HG02610 (cell line): ENCODE measurements at regions not wholly inside any gene's neighbourhood (a gene's known extent, or its start where the extent isn't known, plus 50 kb on each side); places are given as distances from the start of the nearest gene placed in this dataset.

Experiments used
- ATAC-seq: cut with Tn5 transposase; IDR thresholded peaks from one replicate; pipeline ENCODE4 v1.9.1; 2021; ENCODE audit warnings: mild to moderate bottlenecking, moderate library complexity; ENCODE audit not compliant: unreplicated experiment

DNA sequence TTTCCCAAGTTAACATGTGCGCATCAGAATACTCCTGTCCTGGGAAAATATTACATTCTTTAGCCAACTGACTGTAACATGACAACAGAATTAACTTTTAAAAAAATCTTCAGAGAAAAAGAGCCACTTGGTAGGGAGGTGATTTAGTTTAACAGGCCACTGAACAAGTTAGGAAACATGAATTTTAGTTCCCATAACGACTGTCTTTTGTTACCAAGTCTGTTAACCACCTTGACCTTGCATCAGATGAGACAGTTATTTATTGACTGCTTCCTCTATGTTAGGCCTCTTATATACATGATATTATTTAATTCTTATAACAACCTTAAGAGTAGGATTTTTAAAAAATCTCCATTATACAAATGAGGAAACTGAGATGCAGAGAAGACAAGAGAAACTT, 268.6 kb downstream of the NDFIP2 start:
- no peak for ATAC-seq

DNA sequence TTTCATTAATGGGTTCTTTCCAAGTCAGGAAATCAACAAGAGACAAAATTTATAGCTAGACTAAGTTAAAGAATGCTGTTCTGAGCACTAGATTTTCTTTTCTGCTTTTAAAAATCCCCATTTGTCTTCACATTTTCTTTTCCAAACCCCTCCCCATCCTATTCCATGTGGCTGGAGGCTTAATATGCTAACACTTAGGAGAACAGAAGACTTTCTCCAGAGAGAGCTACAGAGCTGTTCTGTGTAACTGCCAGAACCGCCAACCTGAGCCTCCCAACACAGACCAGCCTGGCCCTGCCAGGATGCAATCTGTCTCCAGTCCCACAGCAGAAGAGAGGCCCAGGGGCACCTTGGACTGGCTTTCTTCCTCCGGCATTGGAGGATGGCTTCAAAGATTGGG, 264.1 kb downstream of the NDFIP2 start:
- no peak for ATAC-seq

DNA sequence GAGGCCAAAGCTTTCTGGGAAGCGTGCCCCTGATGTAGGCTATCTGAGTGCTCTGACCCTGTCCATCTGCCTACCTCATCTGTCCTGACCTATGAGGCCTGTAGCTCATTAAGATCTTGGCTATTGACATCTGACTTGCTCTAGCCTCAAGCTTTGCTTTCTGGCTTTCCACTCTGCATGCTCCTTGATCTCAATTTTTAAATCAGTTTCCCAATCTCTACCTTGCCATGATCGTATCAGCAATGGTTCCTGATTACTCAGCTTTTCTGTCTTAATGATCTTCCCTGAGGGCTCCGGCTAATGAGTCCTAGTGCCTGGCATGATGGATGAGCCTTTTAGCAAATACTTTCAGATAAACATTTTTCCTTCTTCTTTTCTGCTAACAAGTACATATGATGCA, 262.0 kb downstream of the NDFIP2 start:
- ATAC-seq = no peak

DNA sequence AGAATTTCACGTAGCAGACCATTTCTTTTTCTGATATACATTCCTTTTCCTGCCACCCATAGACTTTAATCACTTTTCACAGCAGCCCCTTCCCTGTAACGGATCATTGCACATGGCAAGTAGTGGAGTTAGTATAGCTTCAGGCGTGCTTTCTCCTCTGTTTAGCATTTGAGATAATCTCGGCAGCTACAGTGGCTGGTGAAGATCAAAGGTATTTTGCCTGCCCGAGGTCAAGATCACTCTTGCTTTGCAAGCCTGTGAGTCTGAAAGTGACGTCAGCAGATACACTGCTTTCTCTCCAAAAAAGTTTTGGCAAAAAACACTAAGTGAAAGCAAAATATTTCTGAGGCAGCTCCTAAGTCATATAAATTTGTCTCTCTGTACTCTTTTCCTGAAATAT, 260.0 kb downstream of the NDFIP2 start:
- ATAC-seq = no peak

DNA sequence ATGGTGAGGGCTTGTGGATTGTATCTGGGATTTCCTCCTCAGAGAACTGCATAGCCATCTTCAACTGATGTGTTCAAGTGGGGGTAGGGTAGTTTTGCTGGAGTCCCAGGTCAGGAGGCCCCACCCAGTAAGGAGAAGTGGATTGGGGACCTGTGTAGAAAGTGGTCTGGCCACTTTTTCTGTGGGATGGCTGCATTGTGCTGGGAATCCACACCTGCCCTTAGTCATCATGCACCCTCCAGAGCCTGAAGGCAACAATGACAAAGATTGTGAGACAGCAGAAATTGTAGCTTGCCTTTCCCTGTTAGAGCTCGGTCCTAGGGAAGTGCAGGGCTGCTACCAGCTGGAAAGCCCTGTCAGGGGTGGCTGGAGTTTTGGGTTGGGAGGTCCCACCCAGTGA, 255.4 kb downstream of the NDFIP2 start:
- no peak for ATAC-seq

DNA sequence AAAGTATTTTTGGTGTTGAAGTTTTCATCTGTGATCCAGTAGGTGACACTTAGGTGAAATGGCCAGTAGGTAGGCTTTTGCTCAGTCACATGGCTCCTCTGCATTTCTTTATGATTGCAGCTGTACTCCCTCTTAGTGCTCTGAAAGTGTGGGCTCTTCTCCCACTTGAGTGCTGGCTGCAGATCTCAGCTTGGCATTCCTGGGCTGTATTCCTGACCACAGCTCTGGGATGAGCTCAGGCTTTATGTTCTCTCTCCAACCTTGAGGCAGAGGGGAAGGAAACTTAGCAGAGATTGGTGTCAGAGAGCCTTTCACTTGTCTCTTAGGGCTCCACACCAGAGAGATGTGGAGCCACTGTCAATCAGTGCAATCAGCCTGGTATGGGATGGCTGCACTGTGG, 254.3 kb downstream of the NDFIP2 start:
- no peak for ATAC-seq

DNA sequence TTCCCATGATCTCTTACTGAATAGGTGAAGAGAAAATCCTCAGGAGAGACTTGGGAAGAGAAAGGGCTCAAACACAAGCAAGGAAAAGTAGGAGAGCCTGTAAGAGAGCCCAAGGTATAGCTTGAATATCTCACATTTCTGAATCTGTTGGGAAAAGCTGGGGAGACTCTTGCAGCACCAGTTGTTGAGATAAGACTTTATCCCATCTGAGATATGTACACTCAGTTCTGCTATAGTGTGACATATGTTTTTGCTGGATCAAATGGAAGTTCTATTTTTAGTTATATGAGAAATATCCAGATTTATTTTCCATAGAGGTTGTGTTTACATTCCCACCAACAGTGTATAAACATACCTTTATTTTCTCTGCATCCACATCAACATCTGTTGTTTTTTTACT, 246.1 kb downstream of the NDFIP2 start:
- ATAC-seq = no peak

DNA sequence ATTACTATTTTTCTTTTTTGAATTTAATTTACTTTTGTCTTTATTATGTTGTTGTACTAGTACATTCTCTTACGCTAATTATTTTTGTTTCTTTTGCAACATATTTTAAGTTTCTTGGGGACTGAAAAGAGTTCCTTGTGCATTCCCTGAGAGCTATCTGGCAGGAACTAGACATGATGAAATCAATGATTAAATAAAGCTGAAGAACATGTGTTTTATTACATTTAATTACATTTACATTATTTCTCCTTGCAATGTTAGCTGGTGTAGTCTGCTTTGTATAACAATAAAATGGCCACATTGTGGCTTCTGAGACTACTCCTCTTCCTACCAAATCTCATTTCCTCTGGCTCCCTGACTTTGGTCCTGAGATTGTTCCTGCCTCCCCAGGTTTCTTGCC, 244.9 kb downstream of the NDFIP2 start:
- no peak for ATAC-seq

DNA sequence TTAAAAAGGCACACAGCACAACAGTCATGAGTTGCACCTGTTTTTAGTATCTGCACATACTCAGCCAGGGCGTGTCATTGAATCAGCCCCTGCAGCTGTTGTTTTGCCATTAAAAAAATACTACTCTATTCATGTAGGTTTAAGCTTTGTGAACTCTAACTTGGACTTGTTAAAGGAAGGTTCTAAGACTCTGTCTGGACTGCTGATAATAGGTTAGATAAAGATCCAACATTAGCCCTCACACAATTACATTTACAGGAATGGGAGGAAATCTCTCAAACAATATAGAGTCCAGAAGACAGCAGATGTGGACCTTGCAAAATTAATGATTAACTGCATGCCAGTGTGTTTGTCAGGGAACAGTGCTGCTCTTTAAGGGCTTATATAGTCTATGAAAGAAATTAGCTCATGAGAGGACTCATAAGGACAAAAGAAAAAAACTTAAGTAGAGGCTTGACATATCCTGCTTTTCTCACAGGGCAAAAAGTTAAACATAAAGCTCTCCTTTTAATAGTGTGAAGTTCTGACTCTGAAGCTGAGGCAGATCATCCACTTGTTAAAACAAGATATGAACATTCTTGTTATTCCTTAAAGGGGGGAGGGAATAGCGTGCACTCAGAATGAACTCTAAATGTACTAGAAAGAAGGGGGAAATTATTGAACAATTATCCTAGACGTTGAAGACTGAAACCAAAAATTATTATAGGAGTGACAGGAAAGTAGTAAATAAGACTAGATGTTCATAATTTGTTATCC, 243.6 kb downstream of the NDFIP2 start:
- ATAC-seq = no peak

DNA sequence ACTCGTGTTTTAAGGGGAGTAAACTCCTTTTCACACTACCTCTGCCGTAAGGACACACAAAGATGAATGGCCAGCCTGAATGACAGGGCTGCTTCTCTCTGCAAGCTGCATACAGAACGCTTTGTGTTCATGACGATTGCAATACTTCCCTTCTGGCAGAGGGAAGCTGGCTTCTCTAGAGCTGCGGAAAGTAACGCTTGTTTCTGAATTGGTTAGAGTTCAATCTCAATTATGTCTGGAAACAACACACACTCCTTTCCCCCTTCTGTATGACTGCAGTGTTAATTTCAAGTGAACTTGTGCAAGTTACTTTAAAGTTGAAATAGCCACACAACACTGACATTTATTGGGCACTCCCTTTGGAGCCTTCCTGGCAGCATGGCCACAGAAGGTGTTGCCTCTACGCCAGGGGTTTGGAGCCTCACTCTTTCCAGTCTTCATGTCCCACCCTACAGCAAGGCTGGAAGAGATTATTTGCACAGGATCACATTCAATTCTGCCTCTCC, 242.6 kb downstream of the NDFIP2 start:
- no peak for ATAC-seq

DNA sequence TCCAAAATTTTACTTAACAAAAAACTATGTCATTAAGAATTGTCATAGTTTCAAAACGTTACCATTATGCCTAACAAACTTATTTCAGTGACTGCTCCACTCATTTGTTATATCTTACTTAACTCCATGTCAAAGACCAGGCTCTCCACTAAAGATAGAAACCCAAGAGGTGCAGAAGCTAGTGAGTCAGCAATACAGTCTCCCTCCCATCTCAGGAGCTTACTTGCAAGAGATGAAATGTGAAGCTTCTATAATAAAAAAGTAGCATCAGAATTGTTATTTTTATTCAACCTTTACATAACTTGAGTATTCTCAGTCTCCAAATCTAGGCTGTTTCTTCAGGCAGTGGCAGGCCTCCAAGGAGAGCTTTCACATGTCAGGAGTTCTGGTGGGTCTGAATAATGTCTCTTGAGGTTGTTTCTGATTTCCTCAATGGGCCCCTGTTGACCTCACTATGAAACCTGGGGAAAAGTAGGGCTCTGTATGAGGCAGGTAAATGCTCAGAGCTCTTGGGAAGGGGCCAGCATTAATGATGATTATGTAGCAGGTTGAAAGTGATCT, 242.0 kb downstream of the NDFIP2 start:
- ATAC-seq = no peak

DNA sequence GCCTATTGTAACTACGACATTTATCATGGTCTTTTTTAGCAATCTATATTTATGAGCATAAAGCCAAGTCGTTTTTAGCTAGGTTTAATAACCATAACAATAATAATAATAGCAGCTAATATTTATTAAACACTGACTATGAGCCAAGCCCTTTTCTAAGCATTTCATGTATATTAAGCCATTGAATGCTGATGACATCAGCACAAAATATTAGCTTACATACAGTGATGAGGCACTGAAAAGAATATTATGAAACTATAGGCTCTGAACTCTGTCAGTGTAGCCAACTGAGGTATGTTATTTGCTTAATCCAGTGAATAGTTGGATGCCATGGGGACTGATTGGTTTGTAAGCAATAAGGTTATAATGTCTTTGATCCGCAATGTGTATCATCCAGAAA, 235.2 kb downstream of the NDFIP2 start:
- ATAC-seq = no peak

DNA sequence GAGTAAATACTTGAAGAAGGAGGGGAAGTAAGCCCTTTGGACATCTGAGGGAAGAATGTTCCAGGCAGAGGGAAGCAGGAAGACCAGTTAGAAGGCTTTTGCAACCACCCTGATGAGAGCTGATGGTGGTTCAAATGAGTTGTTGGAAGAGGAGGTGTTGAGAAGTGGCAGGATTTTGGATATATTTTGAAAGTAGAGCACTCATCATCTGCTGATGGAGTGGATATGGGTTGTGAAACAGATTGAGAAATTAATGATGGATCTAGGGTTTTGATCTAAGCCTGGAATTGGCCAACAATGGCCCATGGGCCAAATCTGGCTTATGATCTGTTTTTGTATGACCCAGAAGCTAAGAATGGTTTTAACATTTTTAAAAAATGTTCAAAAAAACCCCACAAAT, 230.7 kb downstream of the NDFIP2 start:
- ATAC-seq = no peak

DNA sequence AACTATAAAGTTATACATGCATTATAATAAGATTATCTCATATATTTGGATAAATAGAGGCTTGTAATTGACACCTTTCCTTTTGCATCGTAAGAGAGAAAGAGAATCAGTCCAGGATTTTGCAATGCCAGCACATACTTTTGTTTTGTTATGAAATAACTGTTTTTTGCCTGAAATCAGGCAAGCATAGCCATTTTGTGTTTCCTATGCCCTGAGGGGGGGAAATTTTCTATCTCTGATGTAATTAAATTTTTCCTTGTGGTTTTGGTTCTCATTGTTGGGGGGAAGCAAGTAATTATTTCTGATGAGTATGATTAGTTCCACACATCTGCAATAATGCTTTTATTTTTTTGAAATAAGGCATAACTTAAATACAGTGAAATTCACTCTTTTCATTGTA, 229.4 kb downstream of the NDFIP2 start:
- no peak for ATAC-seq

DNA sequence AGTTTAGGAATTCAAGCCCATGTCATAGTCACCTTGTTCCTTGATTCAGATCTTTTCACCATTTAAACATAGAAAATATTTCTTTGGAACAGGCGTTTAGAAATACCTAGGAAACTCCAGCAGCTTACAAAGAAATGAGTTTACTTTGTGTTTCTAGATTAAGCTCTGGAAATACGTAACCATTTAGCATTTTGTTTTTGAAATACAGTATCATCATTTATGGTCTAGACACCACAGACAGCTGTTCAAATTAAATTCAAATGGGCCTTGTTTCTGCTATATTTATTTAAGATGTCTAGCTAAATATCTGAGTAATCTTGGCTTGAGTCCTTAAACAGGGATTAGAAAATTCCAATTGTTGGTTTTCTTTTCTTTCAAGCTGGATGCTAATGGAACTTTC, 228.5 kb downstream of the NDFIP2 start:
- ATAC-seq = no peak

DNA sequence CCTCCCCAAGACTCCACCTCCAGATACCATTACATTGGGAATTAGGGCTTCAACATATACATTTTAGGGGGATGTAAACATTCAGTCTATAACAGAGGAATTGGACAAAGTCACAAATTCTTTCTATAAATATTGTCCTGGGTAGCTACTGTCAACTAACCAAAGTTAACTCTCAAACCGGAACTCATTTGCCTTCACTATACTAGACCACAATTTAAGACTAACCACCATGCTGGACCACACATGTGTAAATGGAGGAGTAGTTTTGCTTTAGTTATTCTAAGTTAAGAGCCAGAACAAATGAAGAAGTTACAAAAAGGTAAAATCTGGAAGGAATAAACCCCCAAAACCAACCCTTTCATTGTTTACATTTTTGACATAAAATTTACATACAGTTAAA, 222.8 kb downstream of the NDFIP2 start:
- ATAC-seq = peak; percentile 43

DNA sequence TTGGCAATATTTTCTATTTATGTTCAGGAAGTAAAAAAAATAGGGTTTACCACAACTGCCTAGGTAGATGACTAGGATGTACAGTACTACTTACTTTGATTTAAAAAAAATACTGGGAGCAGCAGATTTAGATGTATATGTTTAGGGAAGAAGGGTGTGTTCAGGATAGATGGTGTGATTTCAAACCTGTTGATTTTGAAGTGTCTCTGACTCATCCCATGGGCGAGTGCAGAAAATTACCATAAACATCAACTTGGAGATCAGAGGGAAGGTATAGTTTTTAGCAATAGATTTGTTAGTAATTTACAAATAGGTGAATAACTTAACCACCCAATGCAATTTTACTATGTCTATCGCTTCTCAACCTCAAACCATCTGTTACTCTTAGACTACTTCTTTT, 214.8 kb downstream of the NDFIP2 start:
- ATAC-seq = no peak

DNA sequence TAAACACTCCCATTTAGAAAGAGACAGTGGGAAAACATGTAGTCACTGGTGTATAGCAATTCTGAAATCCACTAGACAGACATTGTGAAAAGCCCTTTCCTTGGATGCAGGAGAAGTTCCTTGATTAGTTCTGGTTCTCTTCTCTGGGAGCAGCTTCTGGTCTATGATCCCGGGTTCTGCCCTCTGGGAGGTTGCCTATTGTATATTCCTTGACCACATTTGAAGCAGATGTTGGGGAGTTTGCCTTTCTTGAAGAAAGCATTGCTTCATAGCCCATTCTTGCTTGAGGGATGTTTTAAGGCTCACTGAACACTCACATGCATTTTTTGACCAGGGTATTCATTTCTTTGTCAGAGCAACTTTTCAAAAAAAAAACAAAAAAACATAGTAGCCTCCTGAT, 211.9 kb downstream of the NDFIP2 start:
- ATAC-seq = no peak

DNA sequence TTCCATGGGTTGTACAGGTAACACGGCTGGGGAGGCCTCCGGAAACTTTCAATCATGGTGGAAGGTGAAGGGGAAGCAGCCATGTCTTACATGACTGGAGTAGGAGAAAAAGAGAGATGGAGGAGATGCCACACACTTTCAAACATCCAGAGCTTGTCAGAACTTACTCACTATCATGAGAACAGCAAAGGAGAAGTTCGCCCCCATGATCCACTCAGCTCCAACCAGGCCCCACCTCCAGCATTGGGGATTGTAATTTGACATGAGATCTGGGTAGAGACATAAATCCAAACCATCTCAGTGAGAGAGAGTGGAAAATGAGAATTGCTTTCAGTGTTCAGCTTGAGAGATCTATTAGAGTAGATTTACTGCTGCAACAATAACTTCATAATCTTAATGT, 210.9 kb downstream of the NDFIP2 start:
- no peak for ATAC-seq

DNA sequence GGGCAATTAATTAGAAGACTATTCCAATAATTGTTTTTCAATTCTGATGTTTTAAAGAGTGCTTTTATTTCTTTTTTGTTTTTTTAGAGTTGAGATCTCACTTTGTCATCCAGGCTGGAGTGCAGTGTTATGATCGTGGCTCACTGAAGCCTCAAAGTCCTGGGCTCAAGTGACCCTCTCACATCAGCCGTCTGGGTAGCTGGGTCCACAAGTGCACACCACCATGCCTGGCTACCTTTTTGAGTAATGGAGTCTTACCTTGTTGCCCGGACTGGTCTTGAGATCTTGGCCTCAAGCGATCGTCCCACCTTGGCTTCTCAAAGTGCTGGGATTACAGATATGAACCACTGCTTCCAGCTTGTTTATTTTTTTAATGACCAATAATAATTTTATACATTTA, 207.8 kb downstream of the NDFIP2 start:
- ATAC-seq = no peak

DNA sequence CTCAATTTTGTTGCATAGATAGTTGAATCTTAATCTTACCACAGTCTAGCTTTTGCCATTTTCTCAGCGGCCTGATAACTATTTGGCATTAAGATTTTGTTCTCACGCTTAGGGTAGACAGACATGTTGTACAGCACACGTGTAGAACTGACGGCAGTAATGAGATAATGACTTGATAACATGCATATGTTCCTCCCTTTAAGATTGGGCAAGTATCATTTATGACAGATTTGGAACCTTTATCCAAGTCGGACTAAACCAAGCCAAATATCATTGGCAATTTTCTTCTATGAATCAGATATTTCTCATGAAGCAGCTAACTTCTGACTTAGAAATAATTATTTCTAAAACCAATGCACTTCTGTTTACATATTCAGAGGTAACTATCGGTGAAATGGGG, 205.5 kb downstream of the NDFIP2 start:
- ATAC-seq = no peak

DNA sequence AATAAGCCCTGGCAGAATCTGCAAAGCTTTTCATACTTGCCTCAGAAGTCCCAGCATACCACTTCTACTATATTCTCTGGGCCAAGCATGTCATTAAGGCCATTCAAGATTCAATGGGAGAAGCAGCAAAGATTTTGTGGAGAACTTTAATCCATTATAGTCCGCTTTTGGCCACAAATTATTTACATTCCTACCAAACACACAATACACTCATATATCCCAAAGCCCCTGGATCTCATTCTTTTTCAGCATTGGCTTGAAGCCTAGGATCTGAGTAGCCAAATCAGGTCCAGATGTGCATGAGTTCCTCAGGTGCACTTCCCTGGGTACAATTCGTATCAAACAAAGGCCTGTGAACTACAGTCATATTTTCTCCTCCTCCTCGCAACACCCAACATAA, 203.4 kb downstream of the NDFIP2 start:
- no peak for ATAC-seq

DNA sequence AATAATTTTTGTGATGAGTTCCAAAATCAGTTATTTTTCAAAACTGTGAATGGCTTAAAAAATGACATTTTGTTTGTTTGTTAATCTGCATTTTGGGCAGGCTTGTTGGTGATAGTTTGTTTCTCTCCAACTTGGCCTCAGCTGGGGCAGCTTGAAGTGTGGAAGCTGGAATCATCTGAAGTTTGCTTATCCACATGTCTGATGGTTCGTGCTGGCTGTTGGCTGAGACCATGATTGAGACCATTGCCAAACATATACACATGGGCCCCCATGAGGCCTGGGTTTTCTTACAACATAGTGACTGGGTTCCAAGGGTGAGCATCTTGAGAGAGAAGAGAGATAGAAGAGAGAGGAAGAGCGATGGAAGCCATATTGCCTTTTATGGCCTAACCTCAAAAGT, 201.2 kb downstream of the NDFIP2 start:
- ATAC-seq = no peak
